Right lobe of liver (tissue), 6 donors: ENCODE measurements at regions not wholly inside any gene's neighbourhood (a gene's known extent, or its start where the extent isn't known, plus 50 kb on each side); places are given as distances from the start of the nearest gene placed in this dataset.
A peak's percentile ranks its signal among the peaks of the same experiment; 100 is the strongest.
"Not testable (repeated sequence)": the region's sequence is repeated elsewhere in the genome, so short reads cannot be mapped to it uniquely, and the experiment has no call there.

ENCODE experiments used
- ATAC-seq, 4 donors: fragments of 200-7000 bp; cut with Tn5 transposase; one replicate each; pipeline ENCODE4 v1.9.1; 2020; ENCODE audit warnings: mild to moderate bottlenecking in 4 of 4, moderate library complexity in 4 of 4
- DNase-seq, 3 donors: peaks; one replicate each; pipeline ENCODE4 v3.0.0-alpha.2; 2020
- H3K27ac ChIP-seq, 3 donors: fragments of 200-600 bp; one replicate each; pipeline ENCODE4 v1.8.0; 2022
- H3K27me3 ChIP-seq, 2 donors: fragments of 200-600 bp; one replicate each; pipeline ENCODE4 v1.8.0; 2022
- H3K36me3 ChIP-seq, 4 donors: fragments of 200-600 bp; sonication (generic) in 1 of 4; one replicate each; pipeline versions ENCODE4 v1.5.1 to v1.8.0; 2017 to 2022; ENCODE audit warnings: control low read depth in 1 of 4
- H3K4me1 ChIP-seq, 4 donors: fragments of 200-600 bp; sonication (generic) in 1 of 4; one replicate each; pipeline versions ENCODE4 v1.5.1 to v1.8.0; 2017 to 2022; ENCODE audit warnings: control low read depth in 1 of 4
- H3K4me3 ChIP-seq, 3 donors: fragments of 200-600 bp; one replicate each; pipeline ENCODE4 v1.8.0; 2022
- H3K9me3 ChIP-seq, 4 donors: fragments of 200-600 bp; sonication (generic) in 1 of 4; one replicate each; pipeline versions ENCODE4 v1.5.1 to v1.8.0; 2017 to 2022; ENCODE audit warnings: control low read depth in 1 of 4
- CTCF ChIP-seq, 4 donors: fragments of 200-600 bp in 3 of 4; fragments of 450-650 bp in 1 of 4; IDR thresholded peaks; one replicate each; pipeline versions ENCODE4 v1.5.1 to v1.8.0; 2016 to 2022; ENCODE audit warnings: antibody characterized with exemption in 4 of 4, mild to moderate bottlenecking in 2 of 4
- POLR2A ChIP-seq: fragments of 450-650 bp; IDR thresholded peaks from one replicate; pipeline ENCODE4 v1.6.1; 2017; ENCODE audit warnings: antibody characterized with exemption, mild to moderate bottlenecking
- WGBS: methylation state at CpG from one replicate; pipeline ENCODE4 v1.1.6; 2018; ENCODE audit warnings: low coverage, low lambda C conversion rate; ENCODE audit not compliant: insufficient coverage; ENCODE audit errors: missing lambda C conversion rate; 5-methylcytosine and 5-hydroxymethylcytosine counted together
- intact Hi-C, 2 donors: fragments of 100-400 bp; cut with DNase I; formaldehyde crosslinking; loops; one replicate each; pipeline versions ENCODE4 v1.11.2 to v1.14.1; 2022
- donor health status: DM: no; HTN: yes; CAD: no.
- donor health status: DM: no; HTN: no; CAD: no.
- donor health status: DM: no; HTN: no; CAD: no.
- donor health status: DM: no; HTN: yes; CAD: no.
- donor health status: DM: no; HTN: yes; CAD: no.

- H3K36me3 ChIP-seq: no peaks in the 10 kb centered on the region
- peaks cover 0 to 32% (median 0%) of the 10 kb centered on the region in 4 donors for H3K4me1 ChIP-seq
- DNase-seq (no peak), ATAC-seq (no peak)
- WGBS: 70% methylated on average over 5 of the region's 6 CpGs
- no peak for TF ChIP-seq CTCF (IDR thresholded peaks at IDR 0.05)
- TF ChIP-seq POLR2A: no peak
- no peaks in the 10 kb centered on the region for H3K27me3 ChIP-seq
- intact Hi-C loops: no loop called here
- H3K27ac ChIP-seq: no peak overlapping the region
- H3K9me3 ChIP-seq: no peaks in the 10 kb centered on the region
- no peak overlapping the region for H3K4me3 ChIP-seq
Measured at GRCh38 chr11:34819740-34820482, 96.3 kb downstream of the APIP start.

GRCh38 chr11:34817812-34818211, 98.4 kb downstream of the APIP start:
- H3K27me3 ChIP-seq, H3K9me3 ChIP-seq, DNase-seq, intact Hi-C loops, ATAC-seq, H3K36me3 ChIP-seq, H3K4me3 ChIP-seq, H3K27ac ChIP-seq: not testable (repeated sequence)
- peaks cover 0 to 16% (median 0%) of the 10 kb centered on the region in 4 donors for H3K4me1 ChIP-seq
- WGBS: 83% methylated on average over 3 of the region's 3 CpGs

GRCh38 chr11:34816698-34817213, 99.4 kb downstream of the APIP start:
- no peak for TF ChIP-seq CTCF (IDR thresholded peaks at IDR 0.05)
- no peak for TF ChIP-seq POLR2A
- intact Hi-C loops: no loop called here
- WGBS: 74% methylated on average over 4 of the region's 4 CpGs

GRCh38 chr11:34812905-34813576, 103.1 kb downstream of the APIP start:
- Histone ChIP-seq H3K36me3 (no peaks in the 10 kb centered on the region), H3K27me3 (no peaks in the 10 kb centered on the region), H3K4me3 (no peak overlapping the region), H3K27ac (peak overlapping the region in 1 of 3 donors; percentile 31), H3K9me3 (no peaks in the 10 kb centered on the region), H3K4me1 (peaks cover 0 to 8% (median 0%) of the 10 kb centered on the region in 4 donors)
- TF ChIP-seq CTCF (IDR thresholded peaks at IDR 0.05) (no peak), POLR2A (no peak)
- DNase-seq (no peak), ATAC-seq (peak in 3 of 4 donors; percentile 33 to 89 (median 76))
- intact Hi-C loops: no loop called here
- 17% methylated on average over 1 of the region's 1 CpG for WGBS

More at GRCh38 chr11:34816698-34817213, 99.4 kb downstream of the APIP start:
- H3K27me3 ChIP-seq: no peaks in the 10 kb centered on the region
- H3K4me1 ChIP-seq: peaks cover 0 to 11% (median 0%) of the 10 kb centered on the region in 4 donors
- no peak for ATAC-seq
- H3K27ac ChIP-seq: no peak overlapping the region
- no peaks in the 10 kb centered on the region for H3K9me3 ChIP-seq
- no peaks in the 10 kb centered on the region for H3K36me3 ChIP-seq
- no peak overlapping the region for H3K4me3 ChIP-seq
- no peak for DNase-seq

GRCh38 chr11:34811858-34812257, 104.3 kb downstream of the APIP start:
- H3K9me3 ChIP-seq: no peaks in the 10 kb centered on the region
- no peaks in the 10 kb centered on the region for H3K27me3 ChIP-seq
- no peak for TF ChIP-seq POLR2A
- no peak for TF ChIP-seq CTCF (IDR thresholded peaks at IDR 0.05)
- ATAC-seq (no peak), DNase-seq (no peak)
- intact Hi-C loops: no loop called here
- WGBS: 74% methylated on average over 3 of the region's 3 CpGs
- H3K27ac ChIP-seq: no peak overlapping the region
- H3K4me3 ChIP-seq: no peak overlapping the region
- peaks cover 0 to 8% (median 0%) of the 10 kb centered on the region in 4 donors for H3K4me1 ChIP-seq
- no peaks in the 10 kb centered on the region for H3K36me3 ChIP-seq
